GM23338 (cell line): ENCODE measurements at regions not wholly inside any gene's neighbourhood (a gene's known extent, or its start where the extent isn't known, plus 50 kb on each side); places are given as distances from the start of the nearest gene placed in this dataset.

ENCODE experiments used
- ATAC-seq: fragments of 200-7000 bp; cut with Tn5 transposase; 3 replicates; pipeline ENCODE4 v1.9.1; 2020
- DNase-seq: peaks from one replicate; pipeline ENCODE4 v3.0.0-alpha.2; 2015; ENCODE audit warnings: low spot score
- H2AFZ ChIP-seq: fragments of 200-600 bp; sonication (generic); 2 replicates; pipeline ENCODE4 v1.8.0; 2016; ENCODE audit warnings: antibody characterized with exemption, mild to moderate bottlenecking, moderate library complexity
- H3F3A ChIP-seq: fragments of 200-600 bp; sonication (generic); replicated peaks from 2 replicates; pipeline ENCODE4 v1.8.0; 2017; ENCODE audit warnings: antibody characterized with exemption, mixed run types, low read depth
- H3K27ac ChIP-seq: fragments of 200-600 bp; sonication (generic); 2 replicates; pipeline ENCODE4 v1.6.1; 2016; ENCODE audit warnings: low read depth
- H3K27me3 ChIP-seq: fragments of 200-600 bp; sonication (generic); 2 replicates; pipeline ENCODE4 v1.8.0; 2016; ENCODE audit warnings: mild to moderate bottlenecking, mixed run types, moderate library complexity; ENCODE audit not compliant: insufficient read depth
- H3K36me3 ChIP-seq: fragments of 200-600 bp; sonication (generic); 2 replicates; pipeline ENCODE4 v1.8.0; 2016; ENCODE audit warnings: mild to moderate bottlenecking; ENCODE audit not compliant: insufficient read depth
- H3K4me1 ChIP-seq: fragments of 200-600 bp; sonication (generic); 2 replicates; pipeline ENCODE4 v1.8.0; 2016; ENCODE audit warnings: mild to moderate bottlenecking, moderate library complexity; ENCODE audit not compliant: insufficient read depth
- H3K4me2 ChIP-seq: fragments of 200-600 bp; sonication (generic); 2 replicates; pipeline ENCODE4 v1.7.1; 2017; ENCODE audit warnings: mixed run types
- H3K4me3 ChIP-seq: fragments of 200-600 bp; sonication (generic); 2 replicates; pipeline ENCODE4 v1.6.1; 2016; ENCODE audit warnings: mixed run types
- H3K79me2 ChIP-seq: fragments of 200-600 bp; sonication (generic); replicated peaks from 2 replicates; pipeline ENCODE4 v1.8.0; 2017; ENCODE audit warnings: mild to moderate bottlenecking; ENCODE audit not compliant: insufficient read depth
- H3K9me2 ChIP-seq: fragments of 200-600 bp; sonication (generic); 2 replicates; pipeline ENCODE4 v1.8.0; 2017; ENCODE audit not compliant: insufficient read depth
- H4K20me1 ChIP-seq: fragments of 200-600 bp; sonication (generic); replicated peaks from 2 replicates; pipeline ENCODE4 v1.8.0; 2017; ENCODE audit warnings: mild to moderate bottlenecking; ENCODE audit not compliant: insufficient read depth
- H3K27ac Mint-ChIP-seq: 2 replicates; pipeline ENCODE4 v1.8.0; 2020; ENCODE audit warnings: inconsistent platforms, mild to moderate bottlenecking, moderate library complexity, mixed read lengths
- H3K27me3 Mint-ChIP-seq: 3 replicates; pipeline ENCODE4 v1.8.0; 2022; ENCODE audit warnings: low read depth, mild to moderate bottlenecking, moderate library complexity, mixed read lengths, inconsistent platforms; ENCODE audit not compliant: insufficient read depth, poor library complexity
- H3K36me3 Mint-ChIP-seq: 3 replicates; pipeline ENCODE4 v1.8.0; 2021; ENCODE audit warnings: low read depth, mild to moderate bottlenecking, inconsistent platforms, moderate library complexity, mixed read lengths
- H3K4me1 Mint-ChIP-seq: 3 replicates; pipeline ENCODE4 v1.8.0; 2020; ENCODE audit warnings: mild to moderate bottlenecking, inconsistent platforms, mixed read lengths
- H3K4me3 Mint-ChIP-seq: 3 replicates; pipeline ENCODE4 v1.8.0; 2021; ENCODE audit warnings: moderate library complexity, mild to moderate bottlenecking, inconsistent platforms, mixed read lengths
- H3K9me3 Mint-ChIP-seq: 3 replicates; pipeline ENCODE4 v1.8.0; 2020; ENCODE audit warnings: moderate library complexity, mild to moderate bottlenecking, inconsistent platforms, mixed read lengths
- CREB1 ChIP-seq: fragments of 250-450 bp; sonication (Bioruptor Pico); IDR thresholded peaks from 2 replicates; pipeline ENCODE4 v1.5.0; 2020; ENCODE audit warnings: low read depth, mild to moderate bottlenecking, moderate library complexity
- EZH2 ChIP-seq: fragments of 200-600 bp; sonication (generic); IDR thresholded peaks from one replicate; pipeline ENCODE4 v1.8.0; 2017; ENCODE audit warnings: antibody characterized with exemption, mild to moderate bottlenecking, low read depth; ENCODE audit not compliant: unreplicated experiment
- EZH2phosphoT487 ChIP-seq: fragments of 200-600 bp; sonication (generic); IDR thresholded peaks from one replicate; pipeline ENCODE4 v1.8.1; 2018; ENCODE audit warnings: antibody characterized with exemption; ENCODE audit not compliant: unreplicated experiment
- JUNB ChIP-seq: IDR thresholded peaks from one replicate; pipeline ENCODE4 v1.6.1; 2016; ENCODE audit warnings: antibody characterized with exemption; ENCODE audit not compliant: unreplicated experiment
- NANOG ChIP-seq: IDR thresholded peaks from 2 replicates; pipeline ENCODE4 v1.6.1; 2016; ENCODE audit warnings: antibody characterized with exemption, borderline replicate concordance
- POLR2AphosphoS5 ChIP-seq: IDR thresholded peaks from 2 replicates; pipeline ENCODE4 v1.6.1; 2016; ENCODE audit warnings: antibody characterized with exemption, low read depth
- STAT1 ChIP-seq: IDR thresholded peaks from one replicate; pipeline ENCODE4 v1.6.1; 2016; ENCODE audit warnings: antibody characterized with exemption; ENCODE audit not compliant: unreplicated experiment
- ZNF114 ChIP-seq: fragments of 250-450 bp; sonication (Bioruptor Pico); IDR thresholded peaks from 2 replicates; pipeline ENCODE4 v1.5.0; 2020; ENCODE audit warnings: mild to moderate bottlenecking, moderate library complexity
- ZNF331 ChIP-seq: fragments of 250-450 bp; sonication (Bioruptor Pico); IDR thresholded peaks from 2 replicates; pipeline ENCODE4 v1.5.0; 2020; ENCODE audit warnings: low read depth, mild to moderate bottlenecking, moderate library complexity
- TF ChIP-seq, protein P1 (sequence below), 2 experiments: fragments of 200-600 bp in 1 of 2; sonication (generic) in 1 of 2; conservative IDR thresholded peaks; 2 replicates each; pipeline versions ENCODE4 v1.5.1 to v1.6.1; 2016 to 2017; ENCODE audit warnings: antibody characterized with exemption in 2 of 2, low read depth in 2 of 2, mild to moderate bottlenecking in 2 of 2, moderate library complexity in 1 of 2
- TF ChIP-seq, protein P2 (sequence below): IDR thresholded peaks from one replicate; pipeline ENCODE4 v1.6.1; 2018; ENCODE audit warnings: antibody characterized with exemption; ENCODE audit not compliant: unreplicated experiment
- TF ChIP-seq, protein P3 (sequence below): IDR thresholded peaks from 2 replicates; pipeline ENCODE4 v1.6.1; 2016; ENCODE audit warnings: antibody characterized with exemption
- TF ChIP-seq, protein P4 (sequence below): fragments of 250-450 bp; sonication (Bioruptor Pico); IDR thresholded peaks from 2 replicates; pipeline ENCODE4 v1.5.0; 2020; ENCODE audit warnings: mild to moderate bottlenecking, moderate library complexity

DNA sequence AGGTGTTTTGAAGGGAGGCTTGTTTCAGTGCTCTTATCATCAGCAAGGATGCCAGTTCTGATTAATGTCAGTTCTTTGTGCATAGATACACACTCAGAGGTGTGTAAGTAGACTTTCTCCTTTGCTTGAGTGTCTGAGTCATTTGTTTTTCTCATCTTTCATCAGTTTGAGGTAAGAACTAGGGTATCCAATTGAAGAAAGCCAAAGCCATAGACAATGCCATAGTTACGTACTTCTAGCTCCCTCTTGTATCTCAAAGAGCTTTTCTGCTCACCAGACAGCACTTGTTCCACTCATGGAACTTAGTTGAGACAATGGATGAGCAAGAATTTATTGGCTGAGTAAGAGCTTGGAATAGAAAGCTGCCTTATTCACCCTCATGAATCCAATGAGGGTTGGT lies 520.1 kb downstream of the PIK3C3 start:
- no peaks in the 10 kb centered on the region for H3K4me1 ChIP-seq
- H3K4me2 ChIP-seq: no peak overlapping the region
- 0 out of 3 replicates have a peak, but pooled peaks cover 4% of the 10 kb centered on the region for H3K9me3 Mint-ChIP-seq
- no peaks in the 10 kb centered on the region for H3K27me3 Mint-ChIP-seq
- no peaks in the 10 kb centered on the region; the same call in 2 of the 3 replicates for H3K4me1 Mint-ChIP-seq
- DNase-seq: no peak
- no peaks in the 10 kb centered on the region for H3K79me2 ChIP-seq
- no peaks in the 10 kb centered on the region for H4K20me1 ChIP-seq
- H3K27ac Mint-ChIP-seq: no peak overlapping the region
- H3K27ac ChIP-seq: no peak overlapping the region
- TF ChIP-seq, protein P1, sequence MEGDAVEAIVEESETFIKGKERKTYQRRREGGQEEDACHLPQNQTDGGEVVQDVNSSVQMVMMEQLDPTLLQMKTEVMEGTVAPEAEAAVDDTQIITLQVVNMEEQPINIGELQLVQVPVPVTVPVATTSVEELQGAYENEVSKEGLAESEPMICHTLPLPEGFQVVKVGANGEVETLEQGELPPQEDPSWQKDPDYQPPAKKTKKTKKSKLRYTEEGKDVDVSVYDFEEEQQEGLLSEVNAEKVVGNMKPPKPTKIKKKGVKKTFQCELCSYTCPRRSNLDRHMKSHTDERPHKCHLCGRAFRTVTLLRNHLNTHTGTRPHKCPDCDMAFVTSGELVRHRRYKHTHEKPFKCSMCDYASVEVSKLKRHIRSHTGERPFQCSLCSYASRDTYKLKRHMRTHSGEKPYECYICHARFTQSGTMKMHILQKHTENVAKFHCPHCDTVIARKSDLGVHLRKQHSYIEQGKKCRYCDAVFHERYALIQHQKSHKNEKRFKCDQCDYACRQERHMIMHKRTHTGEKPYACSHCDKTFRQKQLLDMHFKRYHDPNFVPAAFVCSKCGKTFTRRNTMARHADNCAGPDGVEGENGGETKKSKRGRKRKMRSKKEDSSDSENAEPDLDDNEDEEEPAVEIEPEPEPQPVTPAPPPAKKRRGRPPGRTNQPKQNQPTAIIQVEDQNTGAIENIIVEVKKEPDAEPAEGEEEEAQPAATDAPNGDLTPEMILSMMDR (conservative IDR thresholded peaks at IDR 0.05; ENCODE audit: low read depth in 2 of 2): no peak
- no peak for TF ChIP-seq NANOG
- TF ChIP-seq, protein P2, sequence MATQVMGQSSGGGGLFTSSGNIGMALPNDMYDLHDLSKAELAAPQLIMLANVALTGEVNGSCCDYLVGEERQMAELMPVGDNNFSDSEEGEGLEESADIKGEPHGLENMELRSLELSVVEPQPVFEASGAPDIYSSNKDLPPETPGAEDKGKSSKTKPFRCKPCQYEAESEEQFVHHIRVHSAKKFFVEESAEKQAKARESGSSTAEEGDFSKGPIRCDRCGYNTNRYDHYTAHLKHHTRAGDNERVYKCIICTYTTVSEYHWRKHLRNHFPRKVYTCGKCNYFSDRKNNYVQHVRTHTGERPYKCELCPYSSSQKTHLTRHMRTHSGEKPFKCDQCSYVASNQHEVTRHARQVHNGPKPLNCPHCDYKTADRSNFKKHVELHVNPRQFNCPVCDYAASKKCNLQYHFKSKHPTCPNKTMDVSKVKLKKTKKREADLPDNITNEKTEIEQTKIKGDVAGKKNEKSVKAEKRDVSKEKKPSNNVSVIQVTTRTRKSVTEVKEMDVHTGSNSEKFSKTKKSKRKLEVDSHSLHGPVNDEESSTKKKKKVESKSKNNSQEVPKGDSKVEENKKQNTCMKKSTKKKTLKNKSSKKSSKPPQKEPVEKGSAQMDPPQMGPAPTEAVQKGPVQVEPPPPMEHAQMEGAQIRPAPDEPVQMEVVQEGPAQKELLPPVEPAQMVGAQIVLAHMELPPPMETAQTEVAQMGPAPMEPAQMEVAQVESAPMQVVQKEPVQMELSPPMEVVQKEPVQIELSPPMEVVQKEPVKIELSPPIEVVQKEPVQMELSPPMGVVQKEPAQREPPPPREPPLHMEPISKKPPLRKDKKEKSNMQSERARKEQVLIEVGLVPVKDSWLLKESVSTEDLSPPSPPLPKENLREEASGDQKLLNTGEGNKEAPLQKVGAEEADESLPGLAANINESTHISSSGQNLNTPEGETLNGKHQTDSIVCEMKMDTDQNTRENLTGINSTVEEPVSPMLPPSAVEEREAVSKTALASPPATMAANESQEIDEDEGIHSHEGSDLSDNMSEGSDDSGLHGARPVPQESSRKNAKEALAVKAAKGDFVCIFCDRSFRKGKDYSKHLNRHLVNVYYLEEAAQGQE: no peak
- TF ChIP-seq POLR2AphosphoS5: no peak
- TF ChIP-seq, protein P3, sequence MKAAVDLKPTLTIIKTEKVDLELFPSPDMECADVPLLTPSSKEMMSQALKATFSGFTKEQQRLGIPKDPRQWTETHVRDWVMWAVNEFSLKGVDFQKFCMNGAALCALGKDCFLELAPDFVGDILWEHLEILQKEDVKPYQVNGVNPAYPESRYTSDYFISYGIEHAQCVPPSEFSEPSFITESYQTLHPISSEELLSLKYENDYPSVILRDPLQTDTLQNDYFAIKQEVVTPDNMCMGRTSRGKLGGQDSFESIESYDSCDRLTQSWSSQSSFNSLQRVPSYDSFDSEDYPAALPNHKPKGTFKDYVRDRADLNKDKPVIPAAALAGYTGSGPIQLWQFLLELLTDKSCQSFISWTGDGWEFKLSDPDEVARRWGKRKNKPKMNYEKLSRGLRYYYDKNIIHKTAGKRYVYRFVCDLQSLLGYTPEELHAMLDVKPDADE: no peak
- no peak for TF ChIP-seq EZH2
- no peak for TF ChIP-seq ZNF331 (CRISPR knock-in tag)
- no peak for TF ChIP-seq JUNB
- no peak for TF ChIP-seq CREB1 (CRISPR knock-in tag)
- TF ChIP-seq, protein P4, sequence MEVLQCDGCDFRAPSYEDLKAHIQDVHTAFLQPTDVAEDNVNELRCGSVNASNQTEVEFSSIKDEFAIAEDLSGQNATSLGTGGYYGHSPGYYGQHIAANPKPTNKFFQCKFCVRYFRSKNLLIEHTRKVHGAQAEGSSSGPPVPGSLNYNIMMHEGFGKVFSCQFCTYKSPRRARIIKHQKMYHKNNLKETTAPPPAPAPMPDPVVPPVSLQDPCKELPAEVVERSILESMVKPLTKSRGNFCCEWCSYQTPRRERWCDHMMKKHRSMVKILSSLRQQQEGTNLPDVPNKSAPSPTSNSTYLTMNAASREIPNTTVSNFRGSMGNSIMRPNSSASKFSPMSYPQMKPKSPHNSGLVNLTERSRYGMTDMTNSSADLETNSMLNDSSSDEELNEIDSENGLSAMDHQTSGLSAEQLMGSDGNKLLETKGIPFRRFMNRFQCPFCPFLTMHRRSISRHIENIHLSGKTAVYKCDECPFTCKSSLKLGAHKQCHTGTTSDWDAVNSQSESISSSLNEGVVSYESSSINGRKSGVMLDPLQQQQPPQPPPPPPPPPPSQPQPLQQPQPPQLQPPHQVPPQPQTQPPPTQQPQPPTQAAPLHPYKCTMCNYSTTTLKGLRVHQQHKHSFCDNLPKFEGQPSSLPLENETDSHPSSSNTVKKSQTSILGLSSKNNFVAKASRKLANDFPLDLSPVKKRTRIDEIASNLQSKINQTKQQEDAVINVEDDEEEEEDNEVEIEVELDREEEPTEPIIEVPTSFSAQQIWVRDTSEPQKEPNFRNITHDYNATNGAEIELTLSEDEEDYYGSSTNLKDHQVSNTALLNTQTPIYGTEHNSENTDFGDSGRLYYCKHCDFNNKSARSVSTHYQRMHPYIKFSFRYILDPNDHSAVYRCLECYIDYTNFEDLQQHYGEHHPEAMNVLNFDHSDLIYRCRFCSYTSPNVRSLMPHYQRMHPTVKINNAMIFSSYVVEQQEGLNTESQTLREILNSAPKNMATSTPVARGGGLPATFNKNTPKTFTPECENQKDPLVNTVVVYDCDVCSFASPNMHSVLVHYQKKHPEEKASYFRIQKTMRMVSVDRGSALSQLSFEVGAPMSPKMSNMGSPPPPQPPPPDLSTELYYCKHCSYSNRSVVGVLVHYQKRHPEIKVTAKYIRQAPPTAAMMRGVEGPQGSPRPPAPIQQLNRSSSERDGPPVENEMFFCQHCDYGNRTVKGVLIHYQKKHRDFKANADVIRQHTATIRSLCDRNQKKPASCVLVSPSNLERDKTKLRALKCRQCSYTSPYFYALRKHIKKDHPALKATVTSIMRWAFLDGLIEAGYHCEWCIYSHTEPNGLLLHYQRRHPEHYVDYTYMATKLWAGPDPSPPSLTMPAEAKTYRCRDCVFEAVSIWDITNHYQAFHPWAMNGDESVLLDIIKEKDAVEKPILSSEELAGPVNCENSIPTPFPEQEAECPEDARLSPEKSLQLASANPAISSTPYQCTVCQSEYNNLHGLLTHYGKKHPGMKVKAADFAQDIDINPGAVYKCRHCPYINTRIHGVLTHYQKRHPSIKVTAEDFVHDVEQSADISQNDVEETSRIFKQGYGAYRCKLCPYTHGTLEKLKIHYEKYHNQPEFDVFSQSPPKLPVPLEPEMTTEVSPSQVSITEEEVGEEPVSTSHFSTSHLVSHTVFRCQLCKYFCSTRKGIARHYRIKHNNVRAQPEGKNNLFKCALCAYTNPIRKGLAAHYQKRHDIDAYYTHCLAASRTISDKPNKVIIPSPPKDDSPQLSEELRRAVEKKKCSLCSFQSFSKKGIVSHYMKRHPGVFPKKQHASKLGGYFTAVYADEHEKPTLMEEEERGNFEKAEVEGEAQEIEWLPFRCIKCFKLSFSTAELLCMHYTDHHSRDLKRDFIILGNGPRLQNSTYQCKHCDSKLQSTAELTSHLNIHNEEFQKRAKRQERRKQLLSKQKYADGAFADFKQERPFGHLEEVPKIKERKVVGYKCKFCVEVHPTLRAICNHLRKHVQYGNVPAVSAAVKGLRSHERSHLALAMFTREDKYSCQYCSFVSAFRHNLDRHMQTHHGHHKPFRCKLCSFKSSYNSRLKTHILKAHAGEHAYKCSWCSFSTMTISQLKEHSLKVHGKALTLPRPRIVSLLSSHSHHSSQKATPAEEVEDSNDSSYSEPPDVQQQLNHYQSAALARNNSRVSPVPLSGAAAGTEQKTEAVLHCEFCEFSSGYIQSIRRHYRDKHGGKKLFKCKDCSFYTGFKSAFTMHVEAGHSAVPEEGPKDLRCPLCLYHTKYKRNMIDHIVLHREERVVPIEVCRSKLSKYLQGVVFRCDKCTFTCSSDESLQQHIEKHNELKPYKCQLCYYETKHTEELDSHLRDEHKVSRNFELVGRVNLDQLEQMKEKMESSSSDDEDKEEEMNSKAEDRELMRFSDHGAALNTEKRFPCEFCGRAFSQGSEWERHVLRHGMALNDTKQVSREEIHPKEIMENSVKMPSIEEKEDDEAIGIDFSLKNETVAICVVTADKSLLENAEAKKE (CRISPR knock-in tag): no peak
- TF ChIP-seq EZH2phosphoT487: no peak
- no peak for TF ChIP-seq ZNF114 (CRISPR knock-in tag)
- TF ChIP-seq STAT1: no peak
- H3K4me3 Mint-ChIP-seq: no peak overlapping the region
- H3F3A ChIP-seq: no peaks in the 10 kb centered on the region
- no peak for ATAC-seq
- no peaks in the 10 kb centered on the region for H3K36me3 Mint-ChIP-seq
- peaks cover 12% of the 10 kb centered on the region; the same call in 1 of the 2 replicates for H3K9me2 ChIP-seq
- no peak overlapping the region for H2AFZ ChIP-seq
- H3K36me3 ChIP-seq: no peaks in the 10 kb centered on the region
- H3K4me3 ChIP-seq: no peak overlapping the region
- H3K27me3 ChIP-seq: no peaks in the 10 kb centered on the region
